Colonic mucosa (tissue), 4 donors: ENCODE measurements at regions not wholly inside any gene's neighbourhood (a gene's known extent, or its start where the extent isn't known, plus 50 kb on each side); places are given as distances from the start of the nearest gene placed in this dataset.

Experiments
- DNase-seq: peaks from one replicate; pipeline ENCODE4 v3.0.0-alpha.2; 2020
- H3K27ac ChIP-seq: fragments of 200-600 bp; one replicate; pipeline ENCODE4 v1.8.0; 2021
- H3K27me3 ChIP-seq: fragments of 200-600 bp; one replicate; pipeline ENCODE4 v1.8.0; 2021
- H3K36me3 ChIP-seq: fragments of 200-600 bp; one replicate; pipeline ENCODE4 v1.8.0; 2021
- H3K4me1 ChIP-seq: fragments of 200-600 bp; one replicate; pipeline ENCODE4 v1.8.0; 2021; ENCODE audit warnings: mild to moderate bottlenecking
- H3K4me3 ChIP-seq: fragments of 200-600 bp; one replicate; pipeline ENCODE4 v1.8.0; 2021
- H3K9ac ChIP-seq, 2 donors: one replicate each; pipeline ENCODE4 v1.7.0; 2013; ENCODE audit warnings: control low read depth in 2 of 2, low read depth in 2 of 2, low read length in 2 of 2
- H3K9me3 ChIP-seq: fragments of 200-600 bp; one replicate; pipeline ENCODE4 v1.8.0; 2021
- intact Hi-C: fragments of 100-400 bp; cut with DNase I; formaldehyde crosslinking; loops from one replicate; pipeline ENCODE4 v1.14.1; 2022
- TF ChIP-seq, protein P1 (sequence below): fragments of 200-600 bp; IDR thresholded peaks from one replicate; pipeline ENCODE4 v1.8.0; 2022; ENCODE audit warnings: antibody characterized with exemption, mild to moderate bottlenecking
- donor health status: healthy.
- donor health status: DM: no; HTN: no; CAD: no.
- donor health status: DM: no; HTN: no; CAD: no.

DNA sequence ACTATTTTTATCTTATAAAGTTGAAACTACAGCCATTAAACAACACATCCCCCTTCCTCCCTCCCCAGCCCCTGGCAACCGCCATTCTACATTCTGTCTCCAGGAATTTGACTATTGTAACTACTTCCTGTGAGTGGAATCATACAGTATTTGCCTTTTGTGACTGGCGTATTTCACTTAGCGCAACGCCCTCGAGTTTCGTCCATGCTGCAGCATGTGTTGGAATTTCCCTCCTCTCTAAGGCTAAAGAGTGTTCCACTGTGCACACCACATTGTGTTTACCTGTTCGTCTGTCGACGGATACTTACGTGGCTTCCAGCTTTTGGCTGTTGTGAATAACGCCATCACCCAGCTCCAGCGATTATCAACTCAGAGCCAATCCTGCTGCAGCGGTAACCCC, 52.0 kb upstream of the DLG1 start:
- H3K9ac ChIP-seq: no peak overlapping the region
- H3K27ac ChIP-seq: no peak overlapping the region
- H3K36me3 ChIP-seq: no peaks in the 10 kb centered on the region
- no peaks in the 10 kb centered on the region for H3K4me1 ChIP-seq
- H3K27me3 ChIP-seq: no peaks in the 10 kb centered on the region
- TF ChIP-seq, protein P1, sequence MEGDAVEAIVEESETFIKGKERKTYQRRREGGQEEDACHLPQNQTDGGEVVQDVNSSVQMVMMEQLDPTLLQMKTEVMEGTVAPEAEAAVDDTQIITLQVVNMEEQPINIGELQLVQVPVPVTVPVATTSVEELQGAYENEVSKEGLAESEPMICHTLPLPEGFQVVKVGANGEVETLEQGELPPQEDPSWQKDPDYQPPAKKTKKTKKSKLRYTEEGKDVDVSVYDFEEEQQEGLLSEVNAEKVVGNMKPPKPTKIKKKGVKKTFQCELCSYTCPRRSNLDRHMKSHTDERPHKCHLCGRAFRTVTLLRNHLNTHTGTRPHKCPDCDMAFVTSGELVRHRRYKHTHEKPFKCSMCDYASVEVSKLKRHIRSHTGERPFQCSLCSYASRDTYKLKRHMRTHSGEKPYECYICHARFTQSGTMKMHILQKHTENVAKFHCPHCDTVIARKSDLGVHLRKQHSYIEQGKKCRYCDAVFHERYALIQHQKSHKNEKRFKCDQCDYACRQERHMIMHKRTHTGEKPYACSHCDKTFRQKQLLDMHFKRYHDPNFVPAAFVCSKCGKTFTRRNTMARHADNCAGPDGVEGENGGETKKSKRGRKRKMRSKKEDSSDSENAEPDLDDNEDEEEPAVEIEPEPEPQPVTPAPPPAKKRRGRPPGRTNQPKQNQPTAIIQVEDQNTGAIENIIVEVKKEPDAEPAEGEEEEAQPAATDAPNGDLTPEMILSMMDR: no peak
- no peaks in the 10 kb centered on the region for H3K9me3 ChIP-seq
- intact Hi-C loops: no loop called here
- DNase-seq: no peak
- H3K4me3 ChIP-seq: no peak overlapping the region

DNA sequence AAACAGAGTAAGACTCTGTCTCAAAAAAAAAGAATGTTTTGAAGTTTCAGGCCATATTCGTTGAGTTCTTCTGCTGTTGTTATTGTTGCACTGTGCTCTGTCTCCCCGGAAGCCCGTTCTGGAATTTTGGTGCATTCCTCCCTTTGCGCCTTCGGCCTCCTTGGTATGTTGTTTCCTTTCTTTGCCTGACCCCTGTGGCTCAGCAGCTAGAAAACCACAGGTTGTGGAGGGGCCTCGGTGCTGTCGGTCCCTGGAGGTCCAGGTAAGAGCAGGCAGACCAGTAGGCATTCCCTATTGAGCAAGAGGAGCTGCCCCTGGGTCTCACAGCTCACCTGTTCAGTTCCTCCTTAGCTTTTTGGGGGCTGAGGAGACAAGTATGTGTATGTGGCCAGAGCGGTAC, 51.0 kb upstream of the DLG1 start:
- no peaks in the 10 kb centered on the region for H3K4me1 ChIP-seq
- H3K4me3 ChIP-seq: no peak overlapping the region
- H3K27ac ChIP-seq: no peak overlapping the region
- no peak overlapping the region for H3K9ac ChIP-seq
- intact Hi-C loops: no loop called here
- H3K27me3 ChIP-seq: no peaks in the 10 kb centered on the region
- no peaks in the 10 kb centered on the region for H3K36me3 ChIP-seq
- TF ChIP-seq, protein P1: no peak
- H3K9me3 ChIP-seq: no peaks in the 10 kb centered on the region
- no peak for DNase-seq
